ENCODE measurements at regions not wholly inside any gene's neighbourhood (a gene's known extent, or its start where the extent isn't known, plus 50 kb on each side); places are given as distances from the start of the nearest gene placed in this dataset.

- no peak for DNase-seq (ENCODE audit: low read depth)
- no peak overlapping the region for H3K4me3 ChIP-seq (ENCODE audit: low read depth, low read length)
- TF ChIP-seq CTCF (conservative IDR thresholded peaks at IDR 0.05; ENCODE audit: low read depth, low read length) = no peak
These were observed 514.1 kb downstream of the CPS1 start for GRCh38 chr2:211070547-211070946.

DNA sequence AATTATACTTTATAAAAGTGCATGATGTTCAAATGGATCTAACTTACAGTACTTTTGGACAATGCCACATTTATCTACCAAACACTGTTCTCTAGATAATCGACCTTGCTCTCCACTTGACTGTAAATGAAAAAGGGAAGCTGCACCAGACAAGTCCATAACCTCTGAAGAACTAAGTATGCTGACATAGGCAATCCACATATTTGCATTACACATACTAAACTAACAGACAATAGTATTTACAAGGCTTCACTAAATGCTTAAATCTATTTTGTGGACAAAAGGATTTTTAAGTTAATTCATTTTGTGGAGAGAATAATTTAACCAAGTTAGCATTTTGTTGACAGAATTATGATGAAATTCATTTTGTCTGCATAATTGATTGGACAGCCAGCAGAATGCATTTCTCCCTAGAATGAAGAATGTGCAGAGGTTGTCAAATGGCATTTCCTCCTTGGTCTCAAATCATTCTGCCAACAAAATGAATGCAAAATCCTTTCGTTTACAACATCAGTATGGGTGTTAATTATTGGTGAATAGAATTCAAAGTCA lies 520.9 kb downstream of the CPS1 start:
- H3K4me3 ChIP-seq (ENCODE audit: low read depth, low read length) = no peak overlapping the region
- no peak for TF ChIP-seq CTCF (conservative IDR thresholded peaks at IDR 0.05; ENCODE audit: low read depth, low read length)
- DNase-seq (ENCODE audit: low read depth) = no peak

DNA sequence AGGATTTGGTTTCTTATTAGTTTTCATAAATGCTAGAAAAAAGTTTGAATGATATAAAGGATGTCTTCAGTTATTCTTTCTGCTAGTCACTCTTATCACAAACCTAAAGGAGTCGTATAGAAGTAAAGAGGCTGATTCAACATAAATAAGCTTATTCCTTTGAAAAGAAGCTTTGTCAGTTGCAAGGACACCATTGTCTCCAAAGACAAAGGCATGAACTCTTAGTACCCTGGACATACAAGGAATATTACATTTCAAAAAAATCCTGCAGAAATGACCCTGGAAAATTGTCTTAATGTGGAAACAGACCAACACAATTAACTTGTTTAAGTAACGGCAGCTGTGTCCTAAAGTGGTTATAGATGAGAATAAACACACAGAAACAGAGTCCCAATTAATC lies 528.0 kb downstream of the CPS1 start:
- no peak overlapping the region for H3K4me3 ChIP-seq (ENCODE audit: low read depth, low read length)
- TF ChIP-seq CTCF (conservative IDR thresholded peaks at IDR 0.05; ENCODE audit: low read depth, low read length) = no peak
- no peak for DNase-seq (ENCODE audit: low read depth)

DNA sequence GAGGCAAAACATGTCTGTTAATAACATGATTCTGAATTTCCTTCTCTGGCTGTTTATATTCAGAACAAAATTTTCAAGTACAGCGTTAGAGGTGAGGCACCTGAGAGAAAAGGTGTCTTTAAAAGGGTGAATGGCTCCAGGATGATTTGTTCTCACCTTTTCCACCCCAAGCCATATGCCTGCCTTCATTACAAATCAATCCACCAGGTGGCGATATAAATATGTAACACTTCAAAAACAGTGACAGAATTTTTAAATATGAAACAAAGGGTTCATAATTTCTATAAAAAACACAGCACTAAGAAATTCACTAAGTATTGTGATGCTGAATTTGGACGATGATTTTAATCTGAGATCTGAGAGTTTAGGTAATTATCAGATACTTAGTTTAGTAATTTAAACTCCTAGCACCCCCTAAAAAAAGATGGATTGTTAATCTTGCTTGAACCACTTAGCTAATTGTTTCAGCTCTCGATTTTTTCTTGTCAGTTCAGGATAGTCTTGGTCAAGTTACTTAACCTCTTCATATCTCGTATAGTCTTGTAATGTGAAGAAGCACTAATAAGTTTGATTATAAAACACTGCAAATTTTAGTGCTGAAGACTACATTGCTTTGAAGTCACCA lies 528.8 kb downstream of the CPS1 start:
- DNase-seq (ENCODE audit: low read depth) = peak; percentile 66
- TF ChIP-seq CTCF (conservative IDR thresholded peaks at IDR 0.05; ENCODE audit: low read depth, low read length) = peak; percentile 66
- no peak overlapping the region for H3K4me3 ChIP-seq (ENCODE audit: low read depth, low read length)

GRCh38 chr2:211086049-211086448 lies 529.6 kb downstream of the CPS1 start:
- no peak for TF ChIP-seq CTCF (conservative IDR thresholded peaks at IDR 0.05; ENCODE audit: low read depth, low read length)
- H3K4me3 ChIP-seq (ENCODE audit: low read depth, low read length) = no peak overlapping the region
- DNase-seq (ENCODE audit: low read depth) = no peak

- no peak overlapping the region for H3K4me3 ChIP-seq (ENCODE audit: low read depth, low read length)
- TF ChIP-seq CTCF (conservative IDR thresholded peaks at IDR 0.05; ENCODE audit: low read depth, low read length) = no peak
- no peak for DNase-seq (ENCODE audit: low read depth)
These were observed 532.7 kb downstream of the CPS1 start for GRCh38 chr2:211089127-211089526.

GRCh38 chr2:211093743-211094303 lies 537.4 kb downstream of the CPS1 start:
- DNase-seq (ENCODE audit: low read depth) = peak; percentile 39
- H3K4me3 ChIP-seq (ENCODE audit: low read depth, low read length) = no peak overlapping the region
- TF ChIP-seq CTCF (conservative IDR thresholded peaks at IDR 0.05; ENCODE audit: low read depth, low read length) = peak; percentile 59
